RPMI7951 (cell line): ENCODE measurements at regions not wholly inside any gene's neighbourhood (a gene's known extent, or its start where the extent isn't known, plus 50 kb on each side); places are given as distances from the start of the nearest gene placed in this dataset.
A peak's percentile ranks its signal among the peaks of the same experiment; 100 is the strongest.

Experiments used
- DNase-seq: peaks from one replicate; pipeline ENCODE4 v3.0.0-alpha.2; 2012; ENCODE audit warnings: low read depth

- peak; percentile 95 for DNase-seq
Measured at GRCh38 chr12:110794623-110795280, 52.0 kb upstream of the CCDC63 start.

GRCh38 chr12:110796952-110797351 is 49.8 kb upstream of the CCDC63 start:
- DNase-seq: peak; percentile 32
